Panc1 (cell line): ENCODE measurements at regions not wholly inside any gene's neighbourhood (a gene's known extent, or its start where the extent isn't known, plus 50 kb on each side); places are given as distances from the start of the nearest gene placed in this dataset.

ENCODE experiments used
- POLR2AphosphoS5 ChIP-seq: IDR thresholded peaks from 2 replicates; pipeline ENCODE4 v1.6.1; 2012; ENCODE audit warnings: mild to moderate bottlenecking, low read depth, low read length, moderate library complexity
- REST ChIP-seq, 2 experiments: IDR thresholded peaks; 2 replicates each; pipeline ENCODE4 v1.6.1; 2011 to 2012; ENCODE audit warnings: low read depth in 2 of 2, control low read depth in 1 of 2, low read length in 1 of 2, mild to moderate bottlenecking in 1 of 2, moderate library complexity in 1 of 2; ENCODE audit not compliant: insufficient read depth in 1 of 2
- SIN3A ChIP-seq: IDR thresholded peaks from 2 replicates; pipeline ENCODE4 v1.6.1; 2012; ENCODE audit warnings: low read depth, mild to moderate bottlenecking, low read length, moderate library complexity, borderline replicate concordance; ENCODE audit not compliant: insufficient read depth
- TCF7L2 ChIP-seq: IDR thresholded peaks from 2 replicates; pipeline ENCODE4 v1.6.1; 2011; ENCODE audit warnings: mild to moderate bottlenecking, low read depth, low read length, inconsistent platforms
- TF ChIP-seq, protein P1 (sequence below): fragments of 450-650 bp; IDR thresholded peaks from 2 replicates; pipeline ENCODE4 v1.5.1; 2017; ENCODE audit warnings: mild to moderate bottlenecking

DNA sequence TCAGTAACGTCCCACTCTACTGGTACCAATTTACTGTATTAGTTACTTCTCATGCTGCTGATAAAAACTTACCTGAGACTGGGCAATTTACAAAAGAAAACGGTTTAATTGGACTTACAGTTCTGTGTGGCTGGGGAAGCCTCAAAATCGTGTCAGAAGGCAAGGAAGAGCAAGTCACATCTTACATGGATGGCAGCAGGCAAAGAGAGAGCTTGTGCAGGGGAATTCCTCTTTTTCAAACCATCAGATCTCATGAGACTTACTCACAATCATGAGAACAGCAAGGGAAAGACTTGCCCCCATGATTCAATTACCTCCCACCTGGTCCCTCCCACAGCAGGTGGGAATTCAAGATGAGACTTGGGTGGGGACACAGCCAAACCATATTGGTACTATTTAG is 908.2 kb upstream of the NR2F2 start:
- TF ChIP-seq, protein P1, sequence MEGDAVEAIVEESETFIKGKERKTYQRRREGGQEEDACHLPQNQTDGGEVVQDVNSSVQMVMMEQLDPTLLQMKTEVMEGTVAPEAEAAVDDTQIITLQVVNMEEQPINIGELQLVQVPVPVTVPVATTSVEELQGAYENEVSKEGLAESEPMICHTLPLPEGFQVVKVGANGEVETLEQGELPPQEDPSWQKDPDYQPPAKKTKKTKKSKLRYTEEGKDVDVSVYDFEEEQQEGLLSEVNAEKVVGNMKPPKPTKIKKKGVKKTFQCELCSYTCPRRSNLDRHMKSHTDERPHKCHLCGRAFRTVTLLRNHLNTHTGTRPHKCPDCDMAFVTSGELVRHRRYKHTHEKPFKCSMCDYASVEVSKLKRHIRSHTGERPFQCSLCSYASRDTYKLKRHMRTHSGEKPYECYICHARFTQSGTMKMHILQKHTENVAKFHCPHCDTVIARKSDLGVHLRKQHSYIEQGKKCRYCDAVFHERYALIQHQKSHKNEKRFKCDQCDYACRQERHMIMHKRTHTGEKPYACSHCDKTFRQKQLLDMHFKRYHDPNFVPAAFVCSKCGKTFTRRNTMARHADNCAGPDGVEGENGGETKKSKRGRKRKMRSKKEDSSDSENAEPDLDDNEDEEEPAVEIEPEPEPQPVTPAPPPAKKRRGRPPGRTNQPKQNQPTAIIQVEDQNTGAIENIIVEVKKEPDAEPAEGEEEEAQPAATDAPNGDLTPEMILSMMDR: no peak
- TF ChIP-seq POLR2AphosphoS5: no peak
- TF ChIP-seq REST (IDR thresholded peaks at IDR 0.05; ENCODE audit: insufficient read depth in 1 of 2, low read depth in 2 of 2, low read length in 1 of 2): no peak
- TF ChIP-seq SIN3A: no peak
- no peak for TF ChIP-seq TCF7L2
